HG02623 (cell line): ENCODE measurements at regions not wholly inside any gene's neighbourhood (a gene's known extent, or its start where the extent isn't known, plus 50 kb on each side); places are given as distances from the start of the nearest gene placed in this dataset.

Experiments used
- ATAC-seq: cut with Tn5 transposase; IDR thresholded peaks from one replicate; pipeline ENCODE4 v1.9.1; 2021; ENCODE audit warnings: moderate library complexity; ENCODE audit not compliant: unreplicated experiment

GRCh38 chr13:50101590-50101989 lies 86.3 kb downstream of the KCNRG start:
- no peak for ATAC-seq

GRCh38 chr13:50104493-50104892 lies 89.2 kb downstream of the KCNRG start:
- ATAC-seq = no peak

GRCh38 chr13:50106559-50106958 lies 91.3 kb downstream of the KCNRG start:
- ATAC-seq = peak; percentile 72

- no peak for ATAC-seq
These were observed 92.0 kb downstream of the KCNRG start for GRCh38 chr13:50107205-50107604.

GRCh38 chr13:50114961-50115360 lies 99.7 kb downstream of the KCNRG start:
- ATAC-seq = no peak

GRCh38 chr13:50115695-50116094 lies 100.5 kb downstream of the KCNRG start:
- ATAC-seq = no peak

- no peak for ATAC-seq
These were observed 101.3 kb downstream of the KCNRG start for GRCh38 chr13:50116430-50116973.

GRCh38 chr13:50119591-50119990 lies 104.3 kb downstream of the KCNRG start:
- no peak for ATAC-seq

GRCh38 chr13:50122455-50122854 lies 107.2 kb downstream of the KCNRG start:
- no peak for ATAC-seq

GRCh38 chr13:50123002-50123401 lies 107.8 kb downstream of the KCNRG start:
- ATAC-seq = no peak

- peak; percentile 0 for ATAC-seq
These were observed 108.2 kb downstream of the KCNRG start for GRCh38 chr13:50123515-50123861.

- peak; percentile 59 for ATAC-seq
These were observed 108.8 kb downstream of the KCNRG start for GRCh38 chr13:50123862-50124535.

- ATAC-seq = peak; percentile 4
These were observed 109.5 kb downstream of the KCNRG start for GRCh38 chr13:50124536-50125303.

- ATAC-seq = peak; percentile 4
These were observed 110.0 kb downstream of the KCNRG start for GRCh38 chr13:50125304-50125553.

GRCh38 chr13:50125554-50126262 lies 110.5 kb downstream of the KCNRG start:
- no peak for ATAC-seq

- no peak for ATAC-seq
These were observed 111.2 kb downstream of the KCNRG start for GRCh38 chr13:50126263-50126992.

GRCh38 chr13:50126993-50127725 lies 111.9 kb downstream of the KCNRG start:
- no peak for ATAC-seq

GRCh38 chr13:50127726-50128291 lies 112.6 kb downstream of the KCNRG start:
- ATAC-seq = no peak

GRCh38 chr13:50128428-50128931 lies 113.2 kb downstream of the KCNRG start:
- no peak for ATAC-seq

GRCh38 chr13:50129081-50129705 lies 113.9 kb downstream of the KCNRG start:
- no peak for ATAC-seq
